ENCODE measurements at regions not wholly inside any gene's neighbourhood (a gene's known extent, or its start where the extent isn't known, plus 50 kb on each side); places are given as distances from the start of the nearest gene placed in this dataset.

DNA sequence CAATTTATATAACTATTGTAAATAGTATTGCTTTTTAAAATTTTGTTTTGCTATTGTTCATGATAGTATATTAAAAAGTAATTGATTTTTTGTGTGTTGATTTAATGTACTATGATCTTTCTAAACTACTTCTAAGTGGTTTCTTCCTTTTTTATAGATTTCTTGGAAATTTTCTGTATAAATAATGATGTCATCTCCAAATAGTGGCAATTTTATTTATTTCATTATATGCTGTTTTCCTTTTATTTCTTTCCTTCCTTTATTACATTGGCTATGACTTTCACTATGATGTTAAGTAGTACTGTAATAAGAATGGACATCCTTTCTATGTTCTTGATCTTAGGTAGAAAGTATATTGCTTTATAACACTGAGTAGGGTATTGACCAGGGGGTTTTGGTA, 451.5 kb upstream of the SPTLC3 start:
- TF ChIP-seq YY1 (IDR thresholded peaks at IDR 0.05) (no peak), FOXA2 (IDR thresholded peaks at IDR 0.05) (no peak), RAD21 (IDR thresholded peaks at IDR 0.05) (no peak), HNF4G (IDR thresholded peaks at IDR 0.05) (no peak)
- TF ChIP-seq, protein P1, sequence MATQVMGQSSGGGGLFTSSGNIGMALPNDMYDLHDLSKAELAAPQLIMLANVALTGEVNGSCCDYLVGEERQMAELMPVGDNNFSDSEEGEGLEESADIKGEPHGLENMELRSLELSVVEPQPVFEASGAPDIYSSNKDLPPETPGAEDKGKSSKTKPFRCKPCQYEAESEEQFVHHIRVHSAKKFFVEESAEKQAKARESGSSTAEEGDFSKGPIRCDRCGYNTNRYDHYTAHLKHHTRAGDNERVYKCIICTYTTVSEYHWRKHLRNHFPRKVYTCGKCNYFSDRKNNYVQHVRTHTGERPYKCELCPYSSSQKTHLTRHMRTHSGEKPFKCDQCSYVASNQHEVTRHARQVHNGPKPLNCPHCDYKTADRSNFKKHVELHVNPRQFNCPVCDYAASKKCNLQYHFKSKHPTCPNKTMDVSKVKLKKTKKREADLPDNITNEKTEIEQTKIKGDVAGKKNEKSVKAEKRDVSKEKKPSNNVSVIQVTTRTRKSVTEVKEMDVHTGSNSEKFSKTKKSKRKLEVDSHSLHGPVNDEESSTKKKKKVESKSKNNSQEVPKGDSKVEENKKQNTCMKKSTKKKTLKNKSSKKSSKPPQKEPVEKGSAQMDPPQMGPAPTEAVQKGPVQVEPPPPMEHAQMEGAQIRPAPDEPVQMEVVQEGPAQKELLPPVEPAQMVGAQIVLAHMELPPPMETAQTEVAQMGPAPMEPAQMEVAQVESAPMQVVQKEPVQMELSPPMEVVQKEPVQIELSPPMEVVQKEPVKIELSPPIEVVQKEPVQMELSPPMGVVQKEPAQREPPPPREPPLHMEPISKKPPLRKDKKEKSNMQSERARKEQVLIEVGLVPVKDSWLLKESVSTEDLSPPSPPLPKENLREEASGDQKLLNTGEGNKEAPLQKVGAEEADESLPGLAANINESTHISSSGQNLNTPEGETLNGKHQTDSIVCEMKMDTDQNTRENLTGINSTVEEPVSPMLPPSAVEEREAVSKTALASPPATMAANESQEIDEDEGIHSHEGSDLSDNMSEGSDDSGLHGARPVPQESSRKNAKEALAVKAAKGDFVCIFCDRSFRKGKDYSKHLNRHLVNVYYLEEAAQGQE (IDR thresholded peaks at IDR 0.05) = no peak
- TF ChIP-seq, protein P2, sequence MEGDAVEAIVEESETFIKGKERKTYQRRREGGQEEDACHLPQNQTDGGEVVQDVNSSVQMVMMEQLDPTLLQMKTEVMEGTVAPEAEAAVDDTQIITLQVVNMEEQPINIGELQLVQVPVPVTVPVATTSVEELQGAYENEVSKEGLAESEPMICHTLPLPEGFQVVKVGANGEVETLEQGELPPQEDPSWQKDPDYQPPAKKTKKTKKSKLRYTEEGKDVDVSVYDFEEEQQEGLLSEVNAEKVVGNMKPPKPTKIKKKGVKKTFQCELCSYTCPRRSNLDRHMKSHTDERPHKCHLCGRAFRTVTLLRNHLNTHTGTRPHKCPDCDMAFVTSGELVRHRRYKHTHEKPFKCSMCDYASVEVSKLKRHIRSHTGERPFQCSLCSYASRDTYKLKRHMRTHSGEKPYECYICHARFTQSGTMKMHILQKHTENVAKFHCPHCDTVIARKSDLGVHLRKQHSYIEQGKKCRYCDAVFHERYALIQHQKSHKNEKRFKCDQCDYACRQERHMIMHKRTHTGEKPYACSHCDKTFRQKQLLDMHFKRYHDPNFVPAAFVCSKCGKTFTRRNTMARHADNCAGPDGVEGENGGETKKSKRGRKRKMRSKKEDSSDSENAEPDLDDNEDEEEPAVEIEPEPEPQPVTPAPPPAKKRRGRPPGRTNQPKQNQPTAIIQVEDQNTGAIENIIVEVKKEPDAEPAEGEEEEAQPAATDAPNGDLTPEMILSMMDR (IDR thresholded peaks at IDR 0.05; ENCODE audit: low read depth, low read length, missing input control) = no peak
- TF ChIP-seq, protein P3, sequence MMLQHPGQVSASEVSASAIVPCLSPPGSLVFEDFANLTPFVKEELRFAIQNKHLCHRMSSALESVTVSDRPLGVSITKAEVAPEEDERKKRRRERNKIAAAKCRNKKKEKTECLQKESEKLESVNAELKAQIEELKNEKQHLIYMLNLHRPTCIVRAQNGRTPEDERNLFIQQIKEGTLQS (IDR thresholded peaks at IDR 0.05) = no peak
- Histone ChIP-seq H3K4me1 (ENCODE audit: control insufficient read depth in 4 of 4, insufficient read depth in 4 of 4, low read length in 3 of 4) (no peaks in the 10 kb centered on the region), H3K36me3 (ENCODE audit: control insufficient read depth in 4 of 4, insufficient read depth in 3 of 4, low read depth in 1 of 4, low read length in 3 of 4) (no peaks in the 10 kb centered on the region), H3K27me3 (ENCODE audit: control insufficient read depth in 4 of 4, insufficient read depth in 4 of 4, low read length in 3 of 4) (no peaks in the 10 kb centered on the region), H3K4me3 (ENCODE audit: low read depth in 1 of 3, low read length in 3 of 3) (no peak overlapping the region), H3K9me3 (ENCODE audit: control insufficient read depth in 4 of 4, low read length in 3 of 4) (no peaks in the 10 kb centered on the region), H3K9ac (ENCODE audit: low read depth in 1 of 2, low read length in 2 of 2) (no peak overlapping the region), H3K27ac (ENCODE audit: low read depth in 1 of 2, low read length in 2 of 2) (no peak overlapping the region)
- no peak for DNase-seq (ENCODE audit: low spot score)

DNA sequence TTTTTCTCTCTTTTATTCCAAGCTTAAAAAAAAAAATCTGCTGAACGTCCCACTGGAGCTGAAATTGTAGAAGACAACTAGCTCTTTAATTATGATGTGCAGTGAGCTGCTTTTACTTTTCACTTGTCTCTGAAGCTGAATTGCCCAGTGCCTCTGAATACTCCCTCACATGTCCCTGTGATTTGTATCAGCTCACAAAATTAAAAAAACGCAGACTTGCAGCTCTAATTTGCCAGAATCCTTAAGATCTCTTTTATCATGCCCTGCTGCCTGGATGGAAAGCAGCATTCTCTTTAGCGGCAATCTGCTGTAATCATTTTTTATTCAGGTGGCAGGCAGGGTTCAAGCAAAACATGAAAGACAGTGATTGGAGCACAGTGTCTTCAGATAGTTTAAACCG, 443.8 kb upstream of the SPTLC3 start:
- Histone ChIP-seq H3K27ac (ENCODE audit: low read depth in 1 of 2, low read length in 2 of 2) (no peak overlapping the region), H3K4me1 (ENCODE audit: control insufficient read depth in 4 of 4, insufficient read depth in 4 of 4, low read length in 3 of 4) (no peaks in the 10 kb centered on the region), H3K36me3 (ENCODE audit: control insufficient read depth in 4 of 4, insufficient read depth in 3 of 4, low read depth in 1 of 4, low read length in 3 of 4) (no peaks in the 10 kb centered on the region), H3K9me3 (ENCODE audit: control insufficient read depth in 4 of 4, low read length in 3 of 4) (no peaks in the 10 kb centered on the region), H3K4me3 (ENCODE audit: low read depth in 1 of 3, low read length in 3 of 3) (no peak overlapping the region), H3K27me3 (ENCODE audit: control insufficient read depth in 4 of 4, insufficient read depth in 4 of 4, low read length in 3 of 4) (no peaks in the 10 kb centered on the region), H3K9ac (ENCODE audit: low read depth in 1 of 2, low read length in 2 of 2) (no peak overlapping the region)
- TF ChIP-seq FOXA2 (IDR thresholded peaks at IDR 0.05) (no peak), YY1 (IDR thresholded peaks at IDR 0.05) (no peak), TAF1 (conservative IDR thresholded peaks at IDR 0.05) (no peak), SP1 (IDR thresholded peaks at IDR 0.05) (no peak), NR2F2 (IDR thresholded peaks at IDR 0.05) (no peak), HNF4G (IDR thresholded peaks at IDR 0.05) (no peak), FOXA1 (IDR thresholded peaks at IDR 0.05) (no peak), EGR1 (IDR thresholded peaks at IDR 0.05; ENCODE audit: low read depth in 2 of 2) (no peak), RAD21 (IDR thresholded peaks at IDR 0.05) (no peak), HNF4A (conservative IDR thresholded peaks at IDR 0.05) (no peak), GABPA (IDR thresholded peaks at IDR 0.05 in 1 of 2, conservative IDR thresholded peaks at IDR 0.05 in 1 of 2) (no peak), JUND (IDR thresholded peaks at IDR 0.05) (no peak), RXRA (IDR thresholded peaks at IDR 0.05) (no peak)
- TF ChIP-seq, protein P1 (IDR thresholded peaks at IDR 0.05) = no peak
- TF ChIP-seq, protein P4, sequence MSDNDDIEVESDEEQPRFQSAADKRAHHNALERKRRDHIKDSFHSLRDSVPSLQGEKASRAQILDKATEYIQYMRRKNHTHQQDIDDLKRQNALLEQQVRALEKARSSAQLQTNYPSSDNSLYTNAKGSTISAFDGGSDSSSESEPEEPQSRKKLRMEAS (IDR thresholded peaks at IDR 0.05) = no peak
- TF ChIP-seq, protein P5, sequence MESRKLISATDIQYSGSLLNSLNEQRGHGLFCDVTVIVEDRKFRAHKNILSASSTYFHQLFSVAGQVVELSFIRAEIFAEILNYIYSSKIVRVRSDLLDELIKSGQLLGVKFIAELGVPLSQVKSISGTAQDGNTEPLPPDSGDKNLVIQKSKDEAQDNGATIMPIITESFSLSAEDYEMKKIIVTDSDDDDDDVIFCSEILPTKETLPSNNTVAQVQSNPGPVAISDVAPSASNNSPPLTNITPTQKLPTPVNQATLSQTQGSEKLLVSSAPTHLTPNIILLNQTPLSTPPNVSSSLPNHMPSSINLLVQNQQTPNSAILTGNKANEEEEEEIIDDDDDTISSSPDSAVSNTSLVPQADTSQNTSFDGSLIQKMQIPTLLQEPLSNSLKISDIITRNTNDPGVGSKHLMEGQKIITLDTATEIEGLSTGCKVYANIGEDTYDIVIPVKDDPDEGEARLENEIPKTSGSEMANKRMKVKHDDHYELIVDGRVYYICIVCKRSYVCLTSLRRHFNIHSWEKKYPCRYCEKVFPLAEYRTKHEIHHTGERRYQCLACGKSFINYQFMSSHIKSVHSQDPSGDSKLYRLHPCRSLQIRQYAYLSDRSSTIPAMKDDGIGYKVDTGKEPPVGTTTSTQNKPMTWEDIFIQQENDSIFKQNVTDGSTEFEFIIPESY (IDR thresholded peaks at IDR 0.05) = no peak
- TF ChIP-seq, protein P2 (IDR thresholded peaks at IDR 0.05; ENCODE audit: low read depth, low read length, missing input control) = no peak
- TF ChIP-seq, protein P3 (IDR thresholded peaks at IDR 0.05) = no peak
- 78% methylated on average over 4 of the region's 4 CpGs for whole genome bisulfite sequencing
- DNase-seq (ENCODE audit: low spot score) = no peak
